ENCODE measurements at regions not wholly inside any gene's neighbourhood (a gene's known extent, or its start where the extent isn't known, plus 50 kb on each side); places are given as distances from the start of the nearest gene placed in this dataset.

GRCh38 chr3:7820969-7821368 lies 680.7 kb upstream of the LMCD1 start:
- DNase-seq = no peak
- H3K4me1 ChIP-seq = no peaks in the 10 kb centered on the region
- H3K4me3 ChIP-seq (ENCODE audit: low read depth, low read length) = no peak overlapping the region
- no peaks in the 10 kb centered on the region for H3K27me3 ChIP-seq
- H3K9me3 ChIP-seq = no peaks in the 10 kb centered on the region
- H3K36me3 ChIP-seq = no peaks in the 10 kb centered on the region
- TF ChIP-seq CTCF (IDR thresholded peaks at IDR 0.05; ENCODE audit: low read depth, low read length) = no peak

GRCh38 chr3:7821858-7822257 lies 679.8 kb upstream of the LMCD1 start:
- Histone ChIP-seq H3K4me1 (no peaks in the 10 kb centered on the region), H3K27me3 (no peaks in the 10 kb centered on the region), H3K36me3 (no peaks in the 10 kb centered on the region), H3K9me3 (no peaks in the 10 kb centered on the region), H3K4me3 (ENCODE audit: low read depth, low read length) (no peak overlapping the region)
- DNase-seq = no peak
- no peak for TF ChIP-seq CTCF (IDR thresholded peaks at IDR 0.05; ENCODE audit: low read depth, low read length)

DNA sequence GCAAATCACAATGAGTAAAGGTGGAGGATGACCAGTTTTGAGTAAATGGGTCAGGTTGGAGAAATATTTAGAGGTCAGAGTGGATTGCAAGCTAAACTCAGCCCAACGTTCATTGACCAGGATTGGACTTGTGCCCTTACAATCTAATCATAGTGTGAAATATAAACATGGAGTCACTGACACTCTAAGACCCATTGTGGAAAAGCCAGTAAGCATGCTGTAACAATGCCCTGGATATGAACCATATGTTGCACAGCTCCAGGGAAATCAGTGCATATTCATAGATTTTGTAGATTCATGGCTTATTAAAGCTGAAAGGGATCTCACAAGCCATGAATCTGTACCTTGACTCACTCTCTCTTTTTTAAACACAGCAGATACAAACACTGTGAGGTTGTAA lies 660.2 kb upstream of the LMCD1 start:
- no peak for TF ChIP-seq CTCF (IDR thresholded peaks at IDR 0.05; ENCODE audit: low read depth, low read length)
- no peak for DNase-seq
- Histone ChIP-seq H3K4me3 (ENCODE audit: low read depth, low read length) (no peak overlapping the region), H3K36me3 (no peaks in the 10 kb centered on the region), H3K4me1 (no peaks in the 10 kb centered on the region), H3K9me3 (no peaks in the 10 kb centered on the region), H3K27me3 (no peaks in the 10 kb centered on the region)

DNA sequence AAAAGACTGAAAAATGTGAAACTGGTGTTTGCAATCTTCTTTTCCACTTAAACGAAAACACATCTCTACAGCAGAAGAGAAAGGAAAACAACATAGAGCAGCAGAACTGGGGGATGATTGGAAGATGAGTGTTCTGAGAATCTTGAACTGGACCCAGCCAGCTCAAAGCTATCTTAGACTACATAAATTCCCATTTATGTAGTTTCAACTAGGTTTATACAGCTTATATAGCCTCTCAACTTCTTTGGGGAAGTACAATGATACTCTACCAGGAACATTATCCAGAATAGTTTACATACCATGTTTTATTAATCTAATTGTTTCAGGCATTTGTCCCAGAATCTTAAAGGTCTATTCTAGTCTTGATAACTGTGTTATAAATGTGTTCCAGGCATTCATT lies 658.2 kb upstream of the LMCD1 start:
- no peaks in the 10 kb centered on the region for H3K4me1 ChIP-seq
- no peaks in the 10 kb centered on the region for H3K9me3 ChIP-seq
- TF ChIP-seq CTCF (IDR thresholded peaks at IDR 0.05; ENCODE audit: low read depth, low read length) = no peak
- no peaks in the 10 kb centered on the region for H3K27me3 ChIP-seq
- H3K4me3 ChIP-seq (ENCODE audit: low read depth, low read length) = no peak overlapping the region
- no peak for DNase-seq
- no peaks in the 10 kb centered on the region for H3K36me3 ChIP-seq

DNA sequence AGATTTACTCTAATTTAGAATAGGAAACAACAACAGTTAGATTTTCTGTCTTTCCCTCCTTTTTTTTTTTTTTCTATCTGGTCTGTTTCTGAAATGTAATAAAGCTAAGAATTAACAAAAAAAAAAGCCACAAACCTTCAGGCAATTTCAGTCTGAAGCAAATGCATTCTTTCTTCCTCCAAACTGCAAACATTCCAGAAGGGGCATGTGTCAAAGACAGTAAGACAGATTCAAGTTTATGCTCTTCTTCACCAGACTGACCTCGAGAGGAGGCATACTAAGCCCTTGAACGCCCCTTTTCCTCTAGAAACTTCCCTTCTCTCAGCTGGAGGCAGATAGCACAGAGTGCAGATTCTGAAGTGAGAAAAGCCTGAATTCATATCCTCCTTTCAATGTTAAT lies 654.6 kb upstream of the LMCD1 start:
- H3K4me3 ChIP-seq (ENCODE audit: low read depth, low read length) = no peak overlapping the region
- no peaks in the 10 kb centered on the region for H3K36me3 ChIP-seq
- no peaks in the 10 kb centered on the region for H3K4me1 ChIP-seq
- no peak for DNase-seq
- no peaks in the 10 kb centered on the region for H3K27me3 ChIP-seq
- no peaks in the 10 kb centered on the region for H3K9me3 ChIP-seq
- TF ChIP-seq CTCF (IDR thresholded peaks at IDR 0.05; ENCODE audit: low read depth, low read length) = no peak

GRCh38 chr3:7847521-7847920 lies 654.1 kb upstream of the LMCD1 start:
- Histone ChIP-seq H3K27me3 (no peaks in the 10 kb centered on the region), H3K9me3 (no peaks in the 10 kb centered on the region), H3K36me3 (no peaks in the 10 kb centered on the region), H3K4me1 (no peaks in the 10 kb centered on the region), H3K4me3 (ENCODE audit: low read depth, low read length) (no peak overlapping the region)
- no peak for DNase-seq
- TF ChIP-seq CTCF (IDR thresholded peaks at IDR 0.05; ENCODE audit: low read depth, low read length) = no peak
